Esophagus squamous epithelium (tissue), 4 donors: ENCODE measurements at regions not wholly inside any gene's neighbourhood (a gene's known extent, or its start where the extent isn't known, plus 50 kb on each side); places are given as distances from the start of the nearest gene placed in this dataset.

Experiments
- POLR2A ChIP-seq, 4 donors: fragments of 450-650 bp; IDR thresholded peaks; one replicate each; pipeline ENCODE4 v1.6.1; 2017; ENCODE audit warnings: antibody characterized with exemption in 4 of 4, mild to moderate bottlenecking in 4 of 4, moderate library complexity in 3 of 4
- TF ChIP-seq, protein P1 (sequence below), 6 experiments: fragments of 450-650 bp in 4 of 6; fragments of 200-600 bp in 2 of 6; sonication (generic) in 2 of 6; IDR thresholded peaks; one replicate each; pipeline ENCODE4 v1.5.1; 2016 to 2019; ENCODE audit warnings: antibody characterized with exemption in 6 of 6, mild to moderate bottlenecking in 4 of 6, moderate library complexity in 4 of 6

DNA sequence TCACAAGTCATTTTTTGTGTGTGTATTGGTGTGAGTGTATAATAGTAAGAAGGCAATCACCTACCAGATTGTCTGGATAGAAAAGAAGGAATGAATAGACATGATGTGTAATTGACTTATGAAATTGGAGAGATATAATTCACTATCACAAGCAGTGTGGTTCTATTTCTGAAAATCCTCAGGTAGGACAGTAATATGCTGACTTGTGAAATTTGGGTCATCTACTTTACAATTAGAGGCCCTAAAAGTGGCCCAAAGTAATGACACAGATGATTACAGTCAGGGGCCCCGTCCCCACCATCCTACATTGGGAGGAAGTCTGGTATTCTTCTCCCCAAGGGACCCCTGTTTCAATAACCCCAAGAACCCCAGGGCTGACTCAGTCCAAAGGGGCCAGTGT lies 73.6 kb upstream of the SELENOK start:
- no peak for TF ChIP-seq POLR2A (IDR thresholded peaks at IDR 0.05)
- TF ChIP-seq, protein P1, sequence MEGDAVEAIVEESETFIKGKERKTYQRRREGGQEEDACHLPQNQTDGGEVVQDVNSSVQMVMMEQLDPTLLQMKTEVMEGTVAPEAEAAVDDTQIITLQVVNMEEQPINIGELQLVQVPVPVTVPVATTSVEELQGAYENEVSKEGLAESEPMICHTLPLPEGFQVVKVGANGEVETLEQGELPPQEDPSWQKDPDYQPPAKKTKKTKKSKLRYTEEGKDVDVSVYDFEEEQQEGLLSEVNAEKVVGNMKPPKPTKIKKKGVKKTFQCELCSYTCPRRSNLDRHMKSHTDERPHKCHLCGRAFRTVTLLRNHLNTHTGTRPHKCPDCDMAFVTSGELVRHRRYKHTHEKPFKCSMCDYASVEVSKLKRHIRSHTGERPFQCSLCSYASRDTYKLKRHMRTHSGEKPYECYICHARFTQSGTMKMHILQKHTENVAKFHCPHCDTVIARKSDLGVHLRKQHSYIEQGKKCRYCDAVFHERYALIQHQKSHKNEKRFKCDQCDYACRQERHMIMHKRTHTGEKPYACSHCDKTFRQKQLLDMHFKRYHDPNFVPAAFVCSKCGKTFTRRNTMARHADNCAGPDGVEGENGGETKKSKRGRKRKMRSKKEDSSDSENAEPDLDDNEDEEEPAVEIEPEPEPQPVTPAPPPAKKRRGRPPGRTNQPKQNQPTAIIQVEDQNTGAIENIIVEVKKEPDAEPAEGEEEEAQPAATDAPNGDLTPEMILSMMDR (IDR thresholded peaks at IDR 0.05): no peak
